Suprapubic skin (tissue), 3 donors: ENCODE measurements at regions not wholly inside any gene's neighbourhood (a gene's known extent, or its start where the extent isn't known, plus 50 kb on each side); places are given as distances from the start of the nearest gene placed in this dataset.

ENCODE experiments used
- POLR2A ChIP-seq, 2 donors: fragments of 450-650 bp; IDR thresholded peaks; one replicate each; pipeline ENCODE4 v1.6.1; 2017; ENCODE audit warnings: antibody characterized with exemption in 2 of 2, mild to moderate bottlenecking in 2 of 2, moderate library complexity in 2 of 2
- TF ChIP-seq, protein P1 (sequence below), 2 donors: fragments of 200-600 bp in 1 of 2; fragments of 450-650 bp in 1 of 2; sonication (generic) in 1 of 2; IDR thresholded peaks; one replicate each; pipeline ENCODE4 v1.5.1; 2016 to 2019; ENCODE audit warnings: antibody characterized with exemption in 2 of 2, mild to moderate bottlenecking in 1 of 2, moderate library complexity in 1 of 2

- TF ChIP-seq, protein P1, sequence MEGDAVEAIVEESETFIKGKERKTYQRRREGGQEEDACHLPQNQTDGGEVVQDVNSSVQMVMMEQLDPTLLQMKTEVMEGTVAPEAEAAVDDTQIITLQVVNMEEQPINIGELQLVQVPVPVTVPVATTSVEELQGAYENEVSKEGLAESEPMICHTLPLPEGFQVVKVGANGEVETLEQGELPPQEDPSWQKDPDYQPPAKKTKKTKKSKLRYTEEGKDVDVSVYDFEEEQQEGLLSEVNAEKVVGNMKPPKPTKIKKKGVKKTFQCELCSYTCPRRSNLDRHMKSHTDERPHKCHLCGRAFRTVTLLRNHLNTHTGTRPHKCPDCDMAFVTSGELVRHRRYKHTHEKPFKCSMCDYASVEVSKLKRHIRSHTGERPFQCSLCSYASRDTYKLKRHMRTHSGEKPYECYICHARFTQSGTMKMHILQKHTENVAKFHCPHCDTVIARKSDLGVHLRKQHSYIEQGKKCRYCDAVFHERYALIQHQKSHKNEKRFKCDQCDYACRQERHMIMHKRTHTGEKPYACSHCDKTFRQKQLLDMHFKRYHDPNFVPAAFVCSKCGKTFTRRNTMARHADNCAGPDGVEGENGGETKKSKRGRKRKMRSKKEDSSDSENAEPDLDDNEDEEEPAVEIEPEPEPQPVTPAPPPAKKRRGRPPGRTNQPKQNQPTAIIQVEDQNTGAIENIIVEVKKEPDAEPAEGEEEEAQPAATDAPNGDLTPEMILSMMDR (IDR thresholded peaks at IDR 0.05), result no peak
- no peak for TF ChIP-seq POLR2A (IDR thresholded peaks at IDR 0.05)
These were observed 271.1 kb downstream of the SAMD5 start for GRCh38 chr6:147779624-147780023.
